HepG2 (cell line): ENCODE measurements at regions not wholly inside any gene's neighbourhood (a gene's known extent, or its start where the extent isn't known, plus 50 kb on each side); places are given as distances from the start of the nearest gene placed in this dataset.

Experiments
- ATAC-seq: fragments of 200-7000 bp; cut with Tn5 transposase; 3 replicates; pipeline ENCODE4 v1.9.1; 2020; ENCODE audit warnings: mild to moderate bottlenecking, moderate library complexity
- BruUV-seq: library from RNA; stranded (reverse); fragments of 400-500 nt; replicated peaks from 2 replicates; lab custom pipeline; 2021; lab: Mats Ljungman, UMichigan
- CTCF ChIA-PET: fragments of 300-600 bp; formaldehyde crosslinking; extraction: SDS; loops from one replicate; lab custom pipeline; 2021; ENCODE audit warnings: low total read pairs, inconsistent platforms, low intra/inter-chr PET ratio; lab: Yijun Ruan, JAX
- POLR2A ChIA-PET: fragments of 350-600 bp; sonication (Branson Sonifier 250); formaldehyde crosslinking; loops from one replicate; lab custom pipeline; 2020; ENCODE audit warnings: antibody characterized with exemption, inconsistent platforms; lab: Yijun Ruan, JAX
- DNase-seq: peaks from one replicate; pipeline ENCODE4 v3.0.0-alpha.2; 2015; ENCODE audit warnings: low spot score
- FAIRE-seq: peaks from 3 replicates; lab custom pipeline; 2011; peaks lifted over from hg19 to GRCh38; lab: Jason Lieb, UNC
- H2AFZ ChIP-seq: one replicate; pipeline ENCODE4 v1.6.1; 2011; ENCODE audit warnings: low read length, inconsistent platforms
- H3K27ac ChIP-seq: fragments of 300-600 bp; 3 replicates; pipeline ENCODE4 v1.8.0; 2011; ENCODE audit warnings: mixed run types, mild to moderate bottlenecking, mixed read lengths, low read length, inconsistent platforms; ENCODE audit not compliant: insufficient read depth; ENCODE audit errors: extremely low read length
- H3K27me3 ChIP-seq, 2 experiments: fragments of 200-600 bp in 1 of 2; 2 replicates in 1 of 2; 3 replicates in 1 of 2; pipeline versions ENCODE4 v1.6.0 to v1.8.0; 2011; ENCODE audit warnings: low read length in 2 of 2, mild to moderate bottlenecking in 2 of 2, moderate library complexity in 2 of 2, inconsistent platforms in 1 of 2; ENCODE audit not compliant: insufficient read depth in 2 of 2, control insufficient read depth in 1 of 2
- H3K36me3 ChIP-seq, 2 experiments: fragments of 200-600 bp in 1 of 2; replicated peaks in 1 of 2; 2 replicates in 1 of 2; 3 replicates in 1 of 2; pipeline versions ENCODE4 v1.5.1 to v1.8.0; 2011; ENCODE audit warnings: low read length in 2 of 2, inconsistent platforms in 1 of 2; ENCODE audit not compliant: insufficient read depth in 2 of 2, control insufficient read depth in 1 of 2
- H3K4me1 ChIP-seq: 2 replicates; pipeline ENCODE4 v1.5.1; 2012; ENCODE audit warnings: low read length, inconsistent platforms; ENCODE audit not compliant: insufficient read depth
- H3K4me2 ChIP-seq: 2 replicates; pipeline ENCODE4 v1.6.0; 2011; ENCODE audit warnings: low read depth, low read length, inconsistent platforms
- H3K4me3 ChIP-seq, 3 experiments: fragments of 200-600 bp in 1 of 3; sonication (generic), shearing (Covaris generic) in 1 of 3; replicated peaks in 1 of 3; 2 replicates each; pipeline ENCODE4 v1.5.1; 2011 to 2016; ENCODE audit warnings: low read length in 3 of 3, inconsistent platforms in 2 of 3, low read depth in 2 of 3, mild to moderate bottlenecking in 2 of 3, control low read depth in 1 of 3, mixed read lengths in 1 of 3; ENCODE audit not compliant: insufficient read depth in 1 of 3
- H3K79me2 ChIP-seq: one replicate; pipeline ENCODE4 v1.6.1; 2011; ENCODE audit warnings: low read length, inconsistent platforms; ENCODE audit not compliant: insufficient read depth
- H3K9ac ChIP-seq: 2 replicates; pipeline ENCODE4 v1.6.0; 2011; ENCODE audit warnings: mild to moderate bottlenecking, low read depth, low read length, inconsistent platforms; ENCODE audit not compliant: insufficient read depth
- H3K9me3 ChIP-seq: 2 replicates; pipeline ENCODE4 v1.5.1; 2012; ENCODE audit warnings: mild to moderate bottlenecking, low read length
- H4K20me1 ChIP-seq: 2 replicates; pipeline ENCODE4 v1.6.0; 2011; ENCODE audit warnings: inconsistent platforms, mild to moderate bottlenecking, low read length, moderate library complexity; ENCODE audit not compliant: insufficient read depth
- ARNT2 ChIP-seq: sonication (generic); formaldehyde crosslinking; IDR thresholded peaks from 2 replicates; pipeline ENCODE4 v1.8.0; 2022; ENCODE audit warnings: mild to moderate bottlenecking, low read depth, missing genetic modification reagents, moderate library complexity
- ATF4 ChIP-seq, 2 experiments: fragments of 450-650 bp in 1 of 2; sonication (generic) in 1 of 2; formaldehyde crosslinking; IDR thresholded peaks; 2 replicates each; pipeline versions ENCODE4 v1.5.0 to v1.8.0; 2020 to 2022; ENCODE audit warnings: mild to moderate bottlenecking in 1 of 2, missing genetic modification reagents in 1 of 2
- CREBL2 ChIP-seq: sonication (generic); formaldehyde crosslinking; IDR thresholded peaks from 2 replicates; pipeline ENCODE4 v1.8.1; 2023; ENCODE audit warnings: missing genetic modification reagents, mild to moderate bottlenecking, borderline replicate concordance
- CSRNP2 ChIP-seq: sonication (generic); formaldehyde crosslinking; conservative IDR thresholded peaks from 2 replicates; pipeline ENCODE4 v1.8.0; 2022; ENCODE audit warnings: low read depth, missing genetic modification reagents
- GATA4 ChIP-seq: sonication (generic); IDR thresholded peaks from 2 replicates; pipeline ENCODE4 v1.6.1; 2016; ENCODE audit warnings: antibody characterized with exemption, low read depth, borderline replicate concordance
- HMG20A ChIP-seq: IDR thresholded peaks from 2 replicates; pipeline ENCODE4 v1.6.1; 2016; ENCODE audit warnings: borderline replicate concordance
- KDM6A ChIP-seq: IDR thresholded peaks from 2 replicates; pipeline ENCODE4 v1.6.1; 2016; ENCODE audit warnings: low read depth
- POLR2AphosphoS2 ChIP-seq: IDR thresholded peaks from 2 replicates; pipeline ENCODE4 v1.6.1; 2011; ENCODE audit warnings: low read depth, low read length, improper control_type of control experiment
- REPIN1 ChIP-seq: sonication (generic); formaldehyde crosslinking; IDR thresholded peaks from 2 replicates; pipeline ENCODE4 v1.8.0; 2022; ENCODE audit warnings: missing genetic modification reagents, low read depth, mild to moderate bottlenecking, borderline replicate concordance
- SRSF4 ChIP-seq: fragments of 200-400 bp; formaldehyde crosslinking; IDR thresholded peaks from one replicate; pipeline ENCODE4 v1.6.1; 2018; ENCODE audit warnings: mild to moderate bottlenecking, low read depth, low read length, moderate library complexity; ENCODE audit not compliant: poor library complexity, severe bottlenecking
- ZBTB7B ChIP-seq: sonication (generic); formaldehyde crosslinking; IDR thresholded peaks from 2 replicates; pipeline ENCODE4 v1.4.0; 2020; ENCODE audit warnings: missing genetic modification reagents
- ZIK1 ChIP-seq: sonication (generic); formaldehyde crosslinking; IDR thresholded peaks from 2 replicates; pipeline ENCODE4 v1.5.0; 2020; ENCODE audit warnings: mild to moderate bottlenecking, low read depth, missing genetic modification reagents, borderline replicate concordance
- ZNF513 ChIP-seq: sonication (generic); formaldehyde crosslinking; conservative IDR thresholded peaks from 2 replicates; pipeline ENCODE4 v1.5.0; 2020; ENCODE audit warnings: missing genetic modification reagents
- ZNF639 ChIP-seq: conservative IDR thresholded peaks from 2 replicates; pipeline ENCODE4 v1.6.1; 2018; ENCODE audit warnings: missing genetic modification reagents
- in situ Hi-C: cut with HindIII; loops from 2 replicates; pipeline ENCODE4 v1.10.0; 2017; ENCODE audit warnings: low pct_unique_long_range_greater_than_20kb; ENCODE audit not compliant: extremely low pct_ligation_motif_present
- intact Hi-C: fragments of 100-400 bp; cut with micrococcal nuclease; formaldehyde crosslinking; loops from one replicate; pipeline ENCODE4 v1.10.0; 2022; ENCODE audit not compliant: unreplicated experiment

- Histone ChIP-seq H4K20me1 (no peaks in the 10 kb centered on the region), H3K9ac (no peak overlapping the region), H3K4me1 (no peaks in the 10 kb centered on the region), H3K79me2 (no peaks in the 10 kb centered on the region), H3K4me3 (no peak overlapping the region), H2AFZ (no peak overlapping the region), H3K27me3 (no peaks in the 10 kb centered on the region), H3K4me2 (no peak overlapping the region), H3K27ac (no peak overlapping the region), H3K9me3 (no peaks in the 10 kb centered on the region; the same call in 1 of the 2 replicates), H3K36me3 (no peaks in the 10 kb centered on the region)
- ChIA-PET CTCF (no interaction called here), POLR2A (no interaction called here)
- TF ChIP-seq ZBTB7B (CRISPR knock-in tag) (no peak), GATA4 (no peak), CSRNP2 (CRISPR knock-in tag) (no peak), SRSF4 (no peak), HMG20A (CRISPR knock-in tag) (no peak), KDM6A (CRISPR knock-in tag) (no peak), ZIK1 (CRISPR knock-in tag) (no peak), ARNT2 (no peak), REPIN1 (CRISPR knock-in tag) (no peak), ZNF513 (CRISPR knock-in tag) (no peak), ATF4 (CRISPR knock-in tag; IDR thresholded peaks at IDR 0.05) (no peak), ZNF639 (CRISPR knock-in tag) (no peak), POLR2AphosphoS2 (no peak), CREBL2 (CRISPR knock-in tag) (no peak)
- no peak for FAIRE-seq
- intact Hi-C loops = no loop called here
- BruUV-seq = no TSS peak
- in situ Hi-C loops = no loop called here
- ATAC-seq = no peak
- no peak for DNase-seq
Measured at GRCh38 chr4:114497116-114497515, 101.5 kb upstream of the UGT8 start.
